Progenitor cell of endocrine pancreas (in vitro differentiated cells): ENCODE measurements at regions not wholly inside any gene's neighbourhood (a gene's known extent, or its start where the extent isn't known, plus 50 kb on each side); places are given as distances from the start of the nearest gene placed in this dataset.

Experiments
- DNase-seq: peaks from one replicate; pipeline ENCODE4 v3.0.0; 2021; ENCODE audit warnings: low spot score; ENCODE audit not compliant: unreplicated experiment
- H3K27ac Mint-ChIP-seq: 2 replicates; pipeline ENCODE4 v1.8.0; 2021; ENCODE audit warnings: mild to moderate bottlenecking, moderate library complexity, mixed read lengths
- H3K27me3 Mint-ChIP-seq: 2 replicates; pipeline ENCODE4 v1.8.0; 2021; ENCODE audit warnings: mixed read lengths
- H3K36me3 Mint-ChIP-seq: 2 replicates; pipeline ENCODE4 v1.8.0; 2022; ENCODE audit warnings: mixed read lengths; ENCODE audit not compliant: insufficient read depth
- H3K4me1 Mint-ChIP-seq: 2 replicates; pipeline ENCODE4 v1.8.0; 2021; ENCODE audit warnings: low read depth, mixed read lengths
- H3K4me3 Mint-ChIP-seq: 2 replicates; pipeline ENCODE4 v1.8.0; 2021; ENCODE audit warnings: low read depth, mild to moderate bottlenecking, moderate library complexity, mixed read lengths
- H3K9me3 Mint-ChIP-seq: 2 replicates; pipeline ENCODE4 v1.8.0; 2021; ENCODE audit warnings: low read depth, mixed read lengths
- CTCF ChIP-seq: fragments of 200-600 bp; sonication (generic); IDR thresholded peaks from one replicate; pipeline ENCODE4 v1.5.0; 2021; ENCODE audit warnings: antibody characterized with exemption, mild to moderate bottlenecking; ENCODE audit not compliant: unreplicated experiment

- Mint-ChIP-seq H3K36me3 (peaks cover 2% of the 10 kb centered on the region), H3K27ac (no peak overlapping the region), H3K9me3 (peaks cover 64% of the 10 kb centered on the region), H3K4me3 (no peak overlapping the region), H3K27me3 (no peaks in the 10 kb centered on the region), H3K4me1 (no peaks in the 10 kb centered on the region)
- TF ChIP-seq CTCF: no peak
- DNase-seq: no peak
These were observed 128.1 kb upstream of the VIPR2 start for GRCh38 chr7:159272739-159273138.

- Mint-ChIP-seq H3K27ac (no peak overlapping the region), H3K9me3 (peaks cover 60% of the 10 kb centered on the region), H3K4me3 (no peak overlapping the region), H3K4me1 (no peaks in the 10 kb centered on the region), H3K36me3 (peaks cover 3% of the 10 kb centered on the region), H3K27me3 (no peaks in the 10 kb centered on the region)
- no peak for DNase-seq
- TF ChIP-seq CTCF: no peak
These were observed 127.1 kb upstream of the VIPR2 start for GRCh38 chr7:159271781-159272180.

- H3K9me3 Mint-ChIP-seq: peaks cover 53% of the 10 kb centered on the region
These were observed 125.1 kb upstream of the VIPR2 start for GRCh38 chr7:159269745-159270144.

GRCh38 chr7:159263430-159263829 is 118.8 kb upstream of the VIPR2 start:
- no peak overlapping the region for H3K4me3 Mint-ChIP-seq
- TF ChIP-seq CTCF: no peak
- H3K36me3 Mint-ChIP-seq: peaks cover 2% of the 10 kb centered on the region
- peaks cover 44% of the 10 kb centered on the region for H3K9me3 Mint-ChIP-seq
- H3K27me3 Mint-ChIP-seq: no peaks in the 10 kb centered on the region
- H3K4me1 Mint-ChIP-seq: no peaks in the 10 kb centered on the region
- DNase-seq: no peak
- H3K27ac Mint-ChIP-seq: no peak overlapping the region

More at GRCh38 chr7:159269745-159270144, 125.1 kb upstream of the VIPR2 start:
- no peak for TF ChIP-seq CTCF
- no peaks in the 10 kb centered on the region for H3K27me3 Mint-ChIP-seq
- H3K4me1 Mint-ChIP-seq: no peaks in the 10 kb centered on the region
- H3K36me3 Mint-ChIP-seq: peaks cover 2% of the 10 kb centered on the region
- H3K27ac Mint-ChIP-seq: no peak overlapping the region
- DNase-seq: no peak
- no peak overlapping the region for H3K4me3 Mint-ChIP-seq

- TF ChIP-seq CTCF: no peak
- H3K9me3 Mint-ChIP-seq: peaks cover 46% of the 10 kb centered on the region
- DNase-seq: no peak
- no peak overlapping the region for H3K4me3 Mint-ChIP-seq
- no peak overlapping the region for H3K27ac Mint-ChIP-seq
- H3K27me3 Mint-ChIP-seq: no peaks in the 10 kb centered on the region
- H3K4me1 Mint-ChIP-seq: no peaks in the 10 kb centered on the region
- H3K36me3 Mint-ChIP-seq: no peaks in the 10 kb centered on the region
These were observed 109.0 kb upstream of the VIPR2 start for GRCh38 chr7:159253657-159254056.
